ENCODE measurements at regions not wholly inside any gene's neighbourhood (a gene's known extent, or its start where the extent isn't known, plus 50 kb on each side); places are given as distances from the start of the nearest gene placed in this dataset.
"Not testable (repeated sequence)": the region's sequence is repeated elsewhere in the genome, so short reads cannot be mapped to it uniquely, and the experiment has no call there.

DNA sequence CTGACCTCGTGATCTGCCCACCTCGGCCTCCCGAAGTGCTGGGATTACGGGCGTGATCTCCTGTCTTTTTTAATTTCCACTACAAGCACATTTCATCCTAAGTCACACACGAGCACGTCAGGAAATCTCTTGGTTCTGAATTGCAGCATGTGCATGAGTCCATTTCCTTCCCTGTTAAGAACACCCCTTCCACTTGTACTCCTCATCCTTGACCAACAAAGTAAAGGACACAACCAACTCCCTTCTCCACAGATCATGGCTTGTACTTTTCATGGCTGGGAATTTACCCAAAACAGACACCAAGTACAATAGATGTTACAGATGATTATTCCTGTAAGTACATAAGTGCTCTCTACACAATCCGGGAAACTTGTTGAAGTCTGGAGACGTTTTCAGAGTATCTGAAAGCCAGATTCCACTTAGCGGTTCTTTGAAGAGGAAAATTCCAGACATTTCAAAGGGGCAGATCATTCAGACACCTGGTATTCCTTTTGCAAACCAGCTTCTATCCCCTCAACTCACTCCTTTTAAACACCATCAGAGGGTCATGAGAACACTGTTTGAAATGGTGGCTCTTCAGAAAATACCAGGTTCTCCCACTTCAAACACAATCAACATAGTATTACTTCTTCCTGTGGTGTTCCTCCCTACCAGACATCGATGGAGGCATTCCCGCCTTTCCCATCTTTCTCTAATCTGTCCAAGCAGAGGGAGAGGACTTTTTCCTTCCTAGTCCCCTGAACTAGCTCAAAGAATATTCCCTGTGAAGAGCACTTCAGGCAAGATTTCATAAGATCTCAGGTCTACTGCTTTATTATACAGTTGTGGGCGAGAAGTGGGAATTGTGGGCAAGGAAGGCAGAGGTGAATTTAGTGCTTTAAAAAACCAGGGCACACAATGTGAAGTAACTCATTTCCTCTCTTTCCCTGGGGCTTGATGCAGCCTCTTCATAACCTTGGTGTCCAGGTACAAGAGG is 80.1 kb upstream of the TSC22D2 start:
- DNase-seq: no peak

DNA sequence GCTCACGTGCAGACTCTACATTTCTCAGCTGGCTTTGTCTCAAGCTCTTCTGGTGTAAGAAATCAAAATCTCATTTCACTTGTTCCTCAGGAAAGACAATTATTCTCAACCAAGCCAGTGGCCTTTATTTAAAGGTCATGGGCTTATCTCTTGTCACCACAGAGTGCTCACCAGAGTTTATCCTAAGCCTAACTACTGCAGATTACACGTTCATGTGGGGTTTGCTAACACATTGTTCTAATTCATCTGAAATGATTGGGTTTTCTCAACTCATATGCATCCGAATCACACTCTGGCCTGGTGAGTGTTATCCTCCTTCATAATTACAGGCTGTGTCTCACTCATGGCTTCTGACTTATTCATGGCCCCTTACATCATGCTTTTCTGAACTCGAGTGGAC is 83.3 kb upstream of the TSC22D2 start:
- no peak for DNase-seq

DNA sequence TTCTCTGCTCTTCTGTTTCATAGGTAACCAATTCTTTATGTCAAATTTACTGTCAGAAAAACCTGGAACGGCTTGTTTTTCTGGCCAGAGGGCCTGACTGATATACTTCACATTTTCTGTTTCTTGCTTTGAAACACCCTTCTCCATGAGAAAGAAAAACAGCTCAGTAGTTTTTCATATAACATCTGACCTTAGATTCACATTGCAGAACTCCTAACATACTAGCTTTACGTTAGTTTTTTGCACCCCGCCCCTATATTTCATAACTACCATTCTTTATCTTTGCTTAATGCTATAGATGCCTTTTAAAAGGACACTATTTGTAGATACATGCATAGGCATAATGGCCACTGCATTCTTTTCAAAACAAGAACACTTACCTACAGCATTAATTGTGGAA is 83.9 kb upstream of the TSC22D2 start:
- no peak for DNase-seq

DNA sequence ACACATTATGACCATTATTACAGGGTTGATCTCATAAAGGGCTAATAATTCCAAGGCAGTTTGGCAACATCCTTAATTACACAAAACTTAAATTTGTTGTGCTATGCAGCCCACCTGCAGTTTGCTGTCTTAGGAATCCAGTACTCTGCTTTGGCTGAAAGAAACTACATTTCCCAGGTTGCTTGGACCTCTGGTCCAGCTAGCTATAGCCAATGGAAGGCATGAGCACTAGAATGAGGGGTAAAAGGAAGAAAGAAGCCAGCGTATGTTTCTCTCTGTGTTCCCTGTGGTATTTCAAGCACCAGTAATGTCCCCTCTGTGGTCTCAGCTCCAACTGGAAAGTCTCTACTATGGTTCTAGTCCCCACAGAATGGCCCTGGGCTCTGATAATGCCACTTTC is 84.3 kb upstream of the TSC22D2 start:
- DNase-seq: no peak

DNA sequence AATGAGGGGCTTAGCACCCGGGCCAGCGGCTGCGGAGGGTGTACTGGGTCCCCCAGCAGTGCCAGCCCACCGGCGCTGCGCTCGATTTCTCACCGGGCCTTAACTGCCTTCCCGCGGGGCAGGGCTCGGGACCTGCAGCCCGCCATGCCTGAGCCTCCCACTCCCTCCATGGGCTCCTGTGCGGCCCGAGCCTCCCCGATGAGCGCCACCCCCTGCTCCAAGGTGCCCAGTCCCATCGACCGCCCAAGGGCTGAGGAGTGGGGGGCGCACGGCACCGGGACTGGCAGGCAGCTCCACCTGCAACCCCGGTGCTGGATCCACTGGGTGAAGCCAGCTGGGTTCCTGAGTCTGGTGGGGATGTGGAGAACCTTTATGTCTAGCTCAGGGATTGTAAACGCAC is 85.0 kb upstream of the TSC22D2 start:
- DNase-seq: not testable (repeated sequence)

DNA sequence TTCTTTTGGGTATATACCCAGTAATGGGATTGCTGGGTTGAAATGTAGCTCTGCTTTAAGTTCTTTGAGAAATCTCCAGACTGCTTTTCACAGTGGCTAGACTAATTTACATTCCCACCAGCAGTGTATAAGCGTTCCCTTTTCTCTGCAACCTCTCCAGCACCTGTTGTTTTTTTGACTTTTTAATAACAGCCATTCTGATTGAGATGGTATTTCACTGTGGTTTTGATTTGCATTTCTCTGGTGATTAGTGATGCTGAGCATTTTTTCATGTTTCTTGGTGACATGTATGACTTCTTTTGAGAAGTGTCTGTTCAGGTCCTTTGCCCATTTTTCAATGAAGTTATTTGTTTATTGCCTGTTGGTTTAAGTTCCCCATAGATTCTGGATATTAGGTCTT is 87.1 kb upstream of the TSC22D2 start:
- DNase-seq: not testable (repeated sequence)

DNA sequence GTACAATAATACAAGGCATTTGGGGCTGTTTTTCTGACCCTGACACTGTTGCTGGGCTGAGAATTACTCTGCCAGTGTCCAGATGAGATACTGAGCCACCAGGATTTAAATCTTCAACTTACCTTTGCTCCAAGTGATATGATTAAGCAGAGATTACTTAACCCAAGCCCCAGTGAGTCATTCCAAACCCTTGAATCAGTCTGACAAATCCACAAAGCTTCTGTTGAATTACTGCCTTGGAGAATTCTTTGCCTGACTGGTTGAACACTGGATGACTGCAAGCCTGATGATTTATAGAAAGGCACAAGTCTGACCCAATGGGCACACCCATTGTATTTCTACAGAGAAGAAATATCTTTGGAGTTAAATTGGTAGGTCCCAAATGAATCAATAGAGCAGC is 88.2 kb upstream of the TSC22D2 start:
- DNase-seq: no peak

DNA sequence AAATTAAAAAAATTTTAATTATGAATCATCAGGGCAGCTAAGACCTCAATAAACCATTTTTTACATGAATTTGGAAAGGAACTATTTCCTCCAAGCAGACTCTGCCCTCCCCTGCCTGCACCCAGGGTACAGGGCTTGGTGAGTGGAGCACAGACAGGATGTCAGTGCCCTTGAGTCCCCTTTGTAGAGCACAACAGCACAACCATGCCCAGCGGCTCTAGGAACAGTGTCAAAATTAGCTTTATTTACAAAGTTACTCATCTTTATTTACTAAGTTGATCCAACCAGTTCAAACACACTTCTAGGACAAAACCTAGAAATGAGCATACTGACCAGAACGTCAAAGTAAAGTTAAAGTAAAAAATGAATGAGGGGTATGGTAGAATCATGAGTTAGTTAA is 90.6 kb upstream of the TSC22D2 start:
- no peak for DNase-seq

DNA sequence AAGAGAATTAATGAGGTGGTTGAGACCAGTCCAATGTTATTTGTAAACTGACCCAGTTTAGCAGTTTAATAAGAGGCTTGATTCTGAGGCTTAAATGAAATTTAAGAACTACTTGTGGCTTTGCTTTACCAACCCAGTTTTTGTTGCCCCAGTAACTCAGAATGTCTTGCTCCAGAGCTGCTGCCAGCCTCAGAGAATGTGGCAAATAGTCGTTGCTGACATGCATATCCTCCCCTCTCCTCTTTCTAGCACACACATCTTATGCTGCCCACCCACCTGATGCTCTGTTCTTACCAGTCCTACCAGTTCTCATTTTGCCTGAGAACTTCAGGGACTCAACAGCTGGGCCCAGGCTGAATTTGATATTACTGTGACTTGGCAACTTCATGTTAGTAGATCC is 92.4 kb upstream of the TSC22D2 start:
- no peak for DNase-seq

DNA sequence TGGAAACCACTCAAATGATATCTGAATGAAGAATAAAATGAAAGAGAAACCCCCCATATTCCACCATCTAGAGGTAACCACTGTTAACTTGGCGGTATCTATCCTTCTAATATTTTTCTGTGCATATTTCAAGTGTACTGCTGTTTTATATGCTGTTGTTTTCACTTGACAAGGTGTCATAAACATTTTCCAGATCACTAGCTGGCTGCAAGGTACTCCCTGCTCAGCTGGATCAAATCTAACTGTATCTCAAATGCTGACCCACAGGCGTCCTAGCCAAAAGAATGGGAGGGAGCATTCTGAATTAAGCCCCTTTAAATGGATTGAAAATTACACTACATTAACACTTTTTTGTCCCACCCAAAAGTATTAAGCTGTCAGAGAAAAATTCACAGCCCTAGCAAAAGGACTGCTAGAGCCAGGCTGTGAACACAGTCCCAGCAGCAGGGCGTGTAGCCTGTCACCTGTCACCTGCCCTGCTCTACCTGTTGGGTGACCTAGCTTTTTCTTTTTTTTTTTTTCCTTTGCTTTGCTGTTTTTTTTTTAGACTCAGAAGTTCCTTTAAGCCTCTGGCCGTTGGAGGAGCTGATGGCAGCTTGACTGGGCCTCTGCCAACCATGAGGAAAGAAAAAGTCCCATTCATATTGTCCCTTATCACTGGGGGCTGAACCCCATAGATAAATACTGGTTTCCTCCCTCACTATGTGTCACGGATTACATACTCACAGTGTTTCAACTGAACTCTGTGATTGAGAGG is 93.7 kb upstream of the TSC22D2 start:
- no peak for DNase-seq

DNA sequence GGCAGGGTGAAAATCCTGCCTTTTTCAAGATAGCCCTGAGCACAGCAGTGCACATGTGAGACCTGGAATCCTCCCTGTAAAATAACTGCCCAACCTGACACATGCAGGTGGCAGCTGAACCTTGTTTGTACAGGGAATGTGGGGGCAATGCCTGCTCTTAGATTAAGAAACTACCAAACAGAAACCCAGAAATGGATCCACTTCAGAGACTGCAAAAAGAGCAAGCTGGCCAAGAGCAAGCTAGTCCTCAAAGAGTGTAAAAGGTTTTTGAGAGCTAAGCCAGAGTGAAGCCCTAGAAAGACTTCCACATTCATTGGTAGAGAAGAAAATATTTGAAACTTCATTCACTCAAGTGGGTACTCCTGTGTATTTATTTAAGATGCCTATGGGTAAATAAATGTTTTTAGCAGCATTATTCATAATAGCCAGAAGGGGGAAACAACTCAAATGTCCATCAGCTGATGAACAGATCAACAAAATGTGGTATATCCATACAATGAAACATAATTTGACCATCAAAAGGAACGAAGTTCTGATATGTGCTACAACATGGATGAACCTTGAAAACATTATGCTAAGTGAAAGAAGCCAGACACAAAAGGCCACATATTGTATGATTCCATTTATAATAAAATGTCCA is 96.0 kb upstream of the TSC22D2 start:
- DNase-seq: no peak

DNA sequence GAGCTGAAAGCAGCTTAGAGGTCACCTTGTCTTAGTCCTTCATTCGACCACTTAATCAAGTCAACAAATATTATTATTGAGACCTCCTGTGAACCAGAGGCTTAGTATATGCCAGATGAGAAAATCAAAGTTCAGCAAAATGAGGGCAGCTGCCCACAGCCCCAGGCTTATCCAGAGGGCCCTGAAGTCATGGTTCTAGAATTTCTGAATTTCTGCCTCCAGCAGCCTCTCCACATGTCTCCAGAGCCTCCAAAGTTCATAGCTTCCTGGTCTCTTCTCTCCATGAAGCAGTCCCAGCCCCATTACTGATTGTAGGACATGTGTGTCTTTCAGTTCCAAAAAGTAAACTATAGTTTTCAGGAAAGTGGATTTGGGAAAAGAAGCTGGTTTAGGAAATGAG is 96.9 kb upstream of the TSC22D2 start:
- DNase-seq: no peak

DNA sequence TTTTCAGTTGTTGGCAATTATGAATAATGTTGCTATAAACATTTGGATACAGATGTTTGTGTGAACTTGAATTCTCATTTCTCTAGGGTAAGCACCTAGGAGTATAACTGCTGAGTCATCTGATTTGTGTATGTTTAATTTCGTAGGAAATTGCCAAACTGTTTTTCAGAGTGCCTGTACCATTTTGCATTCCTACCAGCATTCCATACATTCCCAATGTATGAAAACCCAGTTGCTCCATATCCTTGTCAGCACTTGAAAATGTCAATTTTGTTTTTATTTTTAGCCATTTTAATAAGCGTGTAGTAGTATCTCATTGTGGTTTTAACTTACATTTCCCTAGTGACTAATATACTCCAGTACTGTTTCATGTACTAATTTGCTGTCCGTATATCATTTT is 98.5 kb upstream of the TSC22D2 start:
- DNase-seq: no peak

DNA sequence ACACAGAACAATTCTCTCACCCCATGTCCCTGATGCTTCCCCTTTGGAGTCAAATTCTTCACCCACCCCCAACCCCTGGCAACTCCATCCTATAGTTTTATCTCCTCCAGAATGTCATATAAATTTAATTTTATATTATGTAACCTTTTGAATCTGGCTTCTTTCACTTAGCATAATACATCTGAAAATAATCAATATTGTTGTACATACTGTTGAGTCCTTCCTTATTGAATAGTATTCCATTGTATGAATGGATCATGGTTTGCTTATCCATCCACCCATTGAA is 98.9 kb upstream of the TSC22D2 start:
- no peak for DNase-seq

DNA sequence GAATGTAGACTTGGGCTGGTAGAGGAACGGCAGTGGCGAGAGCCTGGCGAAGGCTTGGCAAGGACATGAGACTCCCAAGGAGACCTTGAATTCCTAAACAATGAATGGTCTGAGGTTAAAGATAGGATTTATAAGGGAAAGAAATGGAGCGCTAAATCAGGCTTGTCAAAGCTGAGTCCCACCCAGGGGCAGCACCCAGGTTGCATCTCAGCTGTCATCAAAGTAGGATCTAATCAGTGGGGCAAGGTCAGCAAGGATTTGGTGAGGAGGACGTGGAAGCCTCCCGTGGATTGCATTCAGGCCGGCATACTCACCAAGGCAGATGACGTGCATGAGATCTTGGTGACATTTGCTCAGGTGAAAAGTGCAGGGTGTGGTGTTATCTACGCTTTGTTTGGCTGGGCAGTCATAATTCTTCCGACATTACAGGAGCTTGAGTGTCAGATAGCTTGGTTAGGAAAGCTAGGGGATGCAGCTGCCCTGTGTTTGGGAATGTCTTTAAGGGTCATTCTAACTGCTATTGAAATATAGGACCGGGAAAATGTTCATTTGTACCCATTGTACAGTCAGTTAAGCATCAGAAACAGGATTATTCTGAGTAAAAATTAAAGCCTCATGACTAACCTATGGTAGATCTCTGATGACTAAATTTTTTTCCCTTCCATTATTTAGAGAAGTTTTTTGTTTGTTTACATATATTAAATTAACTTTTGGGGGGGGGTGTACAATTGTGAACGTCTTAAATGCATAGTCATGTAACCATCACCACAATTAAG is 99.4 kb upstream of the TSC22D2 start:
- DNase-seq: no peak

DNA sequence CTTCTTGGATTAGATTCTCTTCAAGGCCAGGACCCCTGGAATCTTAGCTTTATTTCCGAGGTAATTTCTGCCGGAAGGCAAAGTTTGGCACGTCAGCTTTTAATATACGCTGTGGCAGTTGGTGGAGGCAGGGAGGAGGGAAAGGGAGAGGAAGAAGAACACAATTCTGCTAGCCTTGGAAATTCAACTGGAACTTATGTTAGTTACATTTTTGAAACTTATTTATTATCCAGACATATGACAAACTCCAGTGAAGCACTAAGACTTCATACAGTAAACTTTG is 100.1 kb upstream of the TSC22D2 start:
- no peak for DNase-seq

DNA sequence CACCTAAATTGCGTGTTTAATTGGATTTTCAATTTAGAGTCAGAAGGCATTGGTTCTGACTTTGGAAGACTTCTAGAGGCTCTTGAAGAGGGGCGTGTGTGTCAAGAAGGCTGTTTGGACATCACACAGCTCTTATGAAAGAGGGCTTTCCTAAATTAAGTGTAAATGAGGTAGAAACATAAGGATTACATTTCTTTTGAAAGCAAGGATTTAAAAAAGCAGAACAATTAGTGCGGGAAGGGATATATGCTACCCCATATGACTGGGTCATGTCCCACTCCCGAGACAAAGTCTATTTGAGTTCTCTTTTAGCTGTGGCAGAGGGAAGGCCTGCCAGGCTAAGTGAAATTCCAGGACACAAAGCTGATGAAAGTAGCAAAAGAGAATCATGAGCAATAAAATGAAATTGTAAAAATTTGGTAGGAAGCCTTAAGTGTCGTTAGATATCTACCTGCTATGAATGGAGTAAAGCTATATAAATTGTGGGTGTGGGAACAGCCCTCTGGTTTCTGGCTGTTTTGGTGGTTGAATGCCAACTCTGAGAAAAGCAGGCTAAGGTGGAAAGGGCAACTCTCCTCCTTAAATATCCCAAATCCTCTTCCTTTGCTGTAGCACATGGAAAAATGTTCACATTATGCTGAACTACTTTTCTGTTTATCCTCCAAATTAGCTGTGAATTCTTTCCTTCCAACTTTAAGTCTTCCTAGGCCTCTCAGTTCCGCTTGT is 100.6 kb upstream of the TSC22D2 start:
- DNase-seq: no peak

DNA sequence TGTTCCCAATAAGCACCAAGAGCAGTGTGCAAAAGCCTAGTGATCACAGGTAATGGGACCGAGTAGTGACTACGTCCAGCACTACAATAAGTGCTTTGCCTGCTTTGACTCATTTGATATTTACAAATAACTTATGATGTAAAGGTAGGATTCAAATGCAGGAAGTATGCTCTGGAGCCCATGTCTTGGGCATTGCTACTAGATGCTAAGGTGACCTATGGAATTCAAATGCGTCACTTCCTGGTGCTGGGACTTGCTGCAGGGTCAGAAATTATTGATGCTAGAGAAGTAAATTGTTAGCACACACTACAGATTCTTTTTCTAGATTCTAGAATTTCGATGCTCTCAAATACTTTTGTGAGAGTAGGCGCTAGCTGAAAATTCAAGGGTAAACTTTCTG is 101.2 kb upstream of the TSC22D2 start:
- no peak for DNase-seq

DNA sequence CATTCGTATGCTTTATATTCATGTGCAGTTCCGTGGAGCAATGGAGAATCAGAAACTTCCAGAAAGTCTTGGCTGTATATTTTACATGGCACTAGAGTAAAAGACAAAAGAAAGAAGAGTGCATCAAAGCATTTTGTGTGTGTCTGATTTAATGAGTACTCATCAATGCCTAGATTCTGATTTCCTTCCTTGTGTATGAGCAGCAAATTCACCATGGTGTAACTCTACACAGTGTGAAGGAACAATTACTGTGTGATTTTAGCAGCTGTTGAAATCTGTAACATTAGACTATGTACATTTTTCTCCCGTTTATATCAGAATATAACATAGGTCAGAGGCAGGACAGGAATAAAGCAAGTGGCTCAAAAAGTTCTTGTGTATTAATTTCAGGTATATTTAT is 102.0 kb upstream of the TSC22D2 start:
- no peak for DNase-seq

DNA sequence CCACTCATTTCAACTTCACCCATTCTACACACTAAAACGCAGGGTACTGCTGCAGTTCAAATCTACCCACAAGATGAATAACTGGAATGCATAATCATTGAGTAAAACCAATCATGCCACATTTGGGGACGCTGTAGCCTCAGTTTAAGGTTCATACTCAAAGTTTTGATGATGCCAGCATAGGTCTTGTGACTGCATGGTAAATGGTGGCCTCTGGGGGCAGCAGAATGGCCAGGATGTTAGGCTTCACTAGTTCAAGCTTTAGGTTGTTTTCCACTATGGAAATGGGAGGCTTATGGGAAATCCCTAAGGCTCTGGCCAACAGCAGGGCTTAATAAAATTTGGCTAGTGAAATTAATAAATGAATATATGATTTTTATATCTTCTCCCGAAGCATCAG is 104.3 kb upstream of the TSC22D2 start:
- DNase-seq: peak in 1 of 2 experiments; percentile 3

DNA sequence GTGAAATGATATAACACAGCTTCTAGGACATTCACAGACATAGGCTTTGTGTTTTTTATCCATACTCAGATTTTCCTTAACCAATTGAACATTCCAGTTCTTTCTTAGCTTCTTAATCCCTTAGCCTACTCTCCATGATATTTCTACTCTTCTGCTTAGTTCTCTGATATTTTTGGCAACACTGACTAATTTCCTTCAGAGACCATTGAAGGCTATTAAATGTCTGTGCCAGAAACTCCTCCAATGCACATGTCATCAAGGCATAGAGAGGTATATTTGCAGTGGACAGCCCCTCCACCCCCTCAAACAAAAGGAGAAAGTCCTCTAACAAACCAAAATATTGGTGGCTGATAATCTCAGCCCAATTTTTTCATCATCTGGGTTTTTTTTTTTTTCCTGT is 105.9 kb upstream of the TSC22D2 start:
- no peak for DNase-seq

DNA sequence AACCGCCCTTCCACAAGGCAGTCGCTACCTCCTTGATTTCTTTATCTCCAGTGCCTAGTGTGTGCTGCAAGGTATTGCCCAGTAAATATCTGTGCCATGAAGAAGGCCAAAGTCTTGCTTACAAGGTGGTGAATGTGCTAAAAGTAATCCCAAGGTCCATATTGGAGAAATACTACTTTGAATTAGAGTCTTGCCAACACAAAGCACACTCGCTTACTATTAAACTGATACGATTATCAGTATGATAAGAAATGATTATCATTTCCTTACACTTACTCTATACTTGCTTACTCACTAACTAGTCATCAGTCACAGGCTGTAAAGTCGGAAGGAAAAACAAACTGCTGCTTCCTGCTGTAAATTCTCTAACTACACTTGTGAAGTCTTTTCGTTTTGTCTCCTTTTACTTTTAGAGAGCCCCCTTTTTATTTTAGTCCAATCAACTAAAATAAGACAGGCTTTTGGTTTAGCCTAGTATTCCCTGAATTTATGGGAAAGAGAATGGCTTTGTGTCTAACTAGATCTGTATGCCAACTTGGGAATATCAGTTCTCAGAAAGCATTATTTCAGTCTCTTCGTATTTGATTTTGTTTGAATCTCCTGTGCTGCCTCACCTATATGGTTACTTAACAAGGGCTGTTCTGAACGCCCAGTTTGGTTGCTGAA is 107.1 kb upstream of the TSC22D2 start:
- DNase-seq: no peak
